NCI-H1092 treated with DMSO at 0.1 percent for 48 hours (cell line): ENCODE measurements at regions not wholly inside any gene's neighbourhood (a gene's known extent, or its start where the extent isn't known, plus 50 kb on each side); places are given as distances from the start of the nearest gene placed in this dataset.

Experiments used
- DNase-seq: peaks from one replicate; lab custom pipeline; 2025; lab: John Stamatoyannopoulos, UW

GRCh38 chr16:52649870-52650269 lies 102.9 kb upstream of the TOX3 start:
- no peak for DNase-seq

GRCh38 chr16:52647588-52647987 lies 100.6 kb upstream of the TOX3 start:
- DNase-seq: no peak

DNA sequence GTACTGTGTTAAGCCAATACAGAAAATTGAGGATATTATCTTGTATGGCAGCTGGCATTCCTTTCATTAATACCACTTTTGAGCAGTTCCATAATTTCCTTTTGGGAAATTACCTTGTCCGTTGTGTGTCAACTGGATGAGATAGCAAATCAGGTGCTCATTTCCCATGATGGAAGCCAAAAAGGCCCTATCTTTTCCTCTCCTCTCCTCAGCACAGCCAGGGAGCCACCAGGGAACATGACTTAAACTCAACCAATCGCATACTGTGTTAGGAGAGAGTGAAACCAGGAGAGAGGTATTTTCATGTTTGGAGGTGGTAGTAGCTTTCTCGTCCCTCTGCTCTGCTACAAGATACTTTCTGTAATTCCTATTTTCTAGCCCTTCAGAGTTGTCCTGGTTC lies 96.1 kb upstream of the TOX3 start:
- no peak for DNase-seq

- peak; percentile 21 for DNase-seq
These were observed 87.6 kb upstream of the TOX3 start for GRCh38 chr16:52634528-52634927.

DNA sequence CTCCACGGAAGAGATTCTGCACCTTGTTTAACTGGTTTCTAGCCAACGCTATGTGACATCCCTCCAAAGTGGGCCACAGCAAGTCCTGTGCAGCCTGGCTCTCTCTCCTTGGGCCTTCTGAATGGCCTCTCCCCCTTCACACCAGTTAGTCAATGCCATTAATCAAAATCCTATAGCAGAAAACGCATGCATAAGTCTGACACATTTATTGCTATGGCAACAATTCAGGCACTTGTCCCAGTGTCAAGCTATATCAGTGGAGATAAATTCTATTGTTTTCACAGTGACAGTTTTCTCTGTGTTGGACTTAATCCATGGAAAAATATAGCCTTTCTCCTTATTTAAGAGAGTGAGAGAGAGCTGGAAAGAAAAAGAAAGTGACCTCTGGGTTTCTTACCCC lies 87.2 kb upstream of the TOX3 start:
- peak; percentile 21 for DNase-seq

DNA sequence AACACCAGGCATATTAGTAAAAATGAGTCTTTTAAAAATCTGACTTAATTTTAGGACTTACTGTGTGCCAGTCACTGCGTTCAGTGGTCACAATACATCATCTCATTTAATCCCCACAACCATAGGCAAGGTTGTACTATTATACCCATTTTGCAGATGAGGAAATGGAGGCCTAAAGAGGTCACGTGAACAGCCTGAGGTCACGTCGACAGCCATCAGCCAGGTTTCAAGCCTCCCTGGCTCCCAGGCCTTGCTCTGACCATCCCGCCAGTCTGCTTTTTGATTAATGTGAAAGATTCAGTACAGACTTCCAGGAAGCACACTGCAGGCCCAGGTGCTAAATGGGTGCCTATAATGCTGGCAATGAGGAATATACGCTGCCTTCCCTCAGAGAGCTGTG lies 86.3 kb upstream of the TOX3 start:
- DNase-seq: no peak

DNA sequence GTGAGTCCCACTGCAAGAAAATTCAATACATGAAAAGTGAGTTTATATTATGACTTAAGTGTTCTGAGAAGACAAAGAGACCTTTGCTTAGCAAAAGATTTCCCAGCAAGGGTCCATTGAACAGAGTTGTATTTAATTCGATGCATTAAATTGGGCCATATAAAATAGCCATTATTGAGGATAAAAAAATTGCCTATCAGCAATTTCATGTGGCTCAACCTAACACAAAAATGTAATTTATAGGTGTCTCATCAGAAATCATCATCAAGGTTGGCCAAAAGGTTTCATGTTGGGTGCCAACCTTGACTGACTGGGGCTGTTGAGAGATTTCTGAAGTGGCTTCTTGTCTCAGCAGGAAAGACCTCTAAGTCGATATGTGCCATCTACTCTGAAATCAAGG lies 84.8 kb upstream of the TOX3 start:
- DNase-seq: no peak

DNA sequence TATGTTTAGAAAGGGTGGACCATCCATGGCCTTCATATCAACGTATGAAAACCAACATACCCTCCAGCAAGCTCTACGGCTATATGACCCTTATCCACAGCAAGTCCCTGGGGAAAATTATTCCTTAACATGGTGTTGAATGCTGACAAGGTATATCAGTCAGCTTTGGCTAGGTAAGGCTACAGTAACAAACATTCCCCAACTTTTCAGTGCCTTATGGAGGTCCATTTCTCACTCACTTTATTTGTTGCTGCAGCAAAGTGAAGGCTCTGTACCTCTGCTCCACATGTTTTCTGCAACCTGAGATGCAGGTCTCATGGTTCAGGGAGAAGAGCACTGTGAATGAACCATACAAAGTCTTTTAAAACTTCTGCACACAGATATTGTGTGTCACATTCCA lies 83.8 kb upstream of the TOX3 start:
- DNase-seq: no peak

DNA sequence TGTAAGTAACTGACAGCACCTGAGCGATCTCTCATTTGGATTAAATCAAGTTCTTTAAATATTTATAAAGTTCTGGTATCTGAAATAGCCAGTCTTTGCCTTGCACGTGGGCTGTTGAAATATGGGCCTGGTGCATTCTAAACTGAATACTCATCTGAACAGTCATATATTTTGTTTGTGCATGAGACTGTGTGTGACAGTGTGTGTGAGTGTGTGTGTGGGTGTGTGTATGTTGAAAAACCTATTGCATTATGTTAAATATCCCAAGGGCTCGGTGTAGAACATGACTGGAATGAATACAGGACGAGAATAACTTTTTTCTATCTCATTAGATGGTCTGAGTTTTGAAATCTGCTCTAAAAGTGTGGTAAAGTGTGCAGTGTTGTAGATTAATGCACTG lies 82.4 kb upstream of the TOX3 start:
- DNase-seq: no peak

- no peak for DNase-seq
These were observed 77.9 kb upstream of the TOX3 start for GRCh38 chr16:52624891-52625290.

DNA sequence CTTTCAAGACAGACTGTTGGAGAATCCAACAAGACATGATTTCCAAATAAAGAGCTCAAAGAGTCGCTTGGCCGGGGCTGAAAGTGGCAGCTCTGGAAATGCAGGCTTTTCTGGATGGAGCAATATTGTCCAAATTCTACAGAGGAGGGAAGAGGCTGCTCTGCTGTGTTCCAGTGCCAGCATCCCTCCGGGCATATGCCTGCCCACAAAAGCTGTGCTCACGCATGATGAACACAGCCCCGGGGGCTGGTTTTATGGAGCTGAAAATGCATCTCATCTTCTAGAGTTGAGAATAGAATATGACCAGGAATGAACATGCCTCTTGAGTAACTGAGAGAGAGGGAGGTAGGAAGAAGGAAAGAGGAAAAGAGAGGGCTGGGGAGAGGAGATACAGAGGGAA lies 74.7 kb upstream of the TOX3 start:
- DNase-seq: no peak

- DNase-seq: no peak
These were observed 72.0 kb upstream of the TOX3 start for GRCh38 chr16:52618753-52619497.

- DNase-seq: no peak
These were observed 70.6 kb upstream of the TOX3 start for GRCh38 chr16:52617591-52617990.

- DNase-seq: no peak
These were observed 66.6 kb upstream of the TOX3 start for GRCh38 chr16:52613508-52613907.

- peak; percentile 68 for DNase-seq
These were observed 65.1 kb upstream of the TOX3 start for GRCh38 chr16:52611817-52612673.

- no peak for DNase-seq
These were observed 56.1 kb upstream of the TOX3 start for GRCh38 chr16:52603015-52603414.

DNA sequence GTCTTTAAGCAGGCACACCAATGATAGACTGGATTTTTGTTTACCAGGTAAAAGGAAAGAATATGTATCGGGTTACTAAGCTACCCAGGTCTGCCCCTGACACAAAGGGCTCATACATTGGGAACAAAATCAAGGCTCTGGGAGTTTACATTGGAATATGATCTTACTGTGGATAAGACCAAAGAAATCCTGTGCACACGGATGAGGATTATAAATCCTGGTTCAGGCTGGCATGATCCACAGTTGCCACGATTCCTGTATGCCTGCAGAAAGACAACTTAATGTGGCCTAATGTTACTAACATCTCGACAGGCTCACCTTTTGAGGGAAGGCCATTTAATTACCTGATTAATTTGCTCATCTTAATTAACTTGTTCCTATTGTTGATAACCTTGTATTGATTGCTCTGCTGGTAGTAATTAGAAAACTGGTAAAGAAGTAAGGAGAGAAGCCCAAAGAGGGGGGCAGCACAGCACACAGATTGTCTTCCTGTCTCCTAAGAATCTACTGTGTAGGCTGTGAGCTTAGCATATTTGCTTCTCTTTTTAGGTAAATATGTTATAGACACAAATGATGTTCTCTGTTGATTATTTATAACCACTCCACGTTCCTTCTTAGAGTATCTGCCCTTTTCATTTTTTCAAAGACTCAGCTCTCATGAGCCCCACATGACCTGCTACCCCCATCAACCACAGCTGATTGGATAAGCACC lies 51.0 kb upstream of the TOX3 start:
- peak; percentile 91 for DNase-seq

GRCh38 chr16:52597073-52597771 lies 50.3 kb upstream of the TOX3 start:
- no peak for DNase-seq
